WTC11 (cell line): ENCODE measurements at regions not wholly inside any gene's neighbourhood (a gene's known extent, or its start where the extent isn't known, plus 50 kb on each side); places are given as distances from the start of the nearest gene placed in this dataset.

ENCODE experiments used
- ATAC-seq: fragments of 200-7000 bp; cut with Tn5 transposase; 2 replicates; pipeline ENCODE4 v1.10.0; 2021; ENCODE audit warnings: mild to moderate bottlenecking, moderate library complexity
- CTCF ChIA-PET: fragments of 300-600 bp; sonication (Branson Sonifier 250); formaldehyde crosslinking; loops from one replicate; lab custom pipeline; 2021; ENCODE audit warnings: antibody characterized with exemption; lab: Charles Lee
- POLR2A ChIA-PET: fragments of 350-600 bp; sonication (Branson Sonifier 250); formaldehyde crosslinking; loops from one replicate; lab custom pipeline; 2021; ENCODE audit warnings: antibody characterized with exemption; lab: Charles Lee
- DNase-seq: peaks from one replicate; pipeline ENCODE4 v3.0.0; 2021; ENCODE audit warnings: low spot score
- H3K27ac Mint-ChIP-seq: 2 replicates; pipeline ENCODE4 v1.8.0; 2021; ENCODE audit warnings: mixed read lengths
- H3K27me3 Mint-ChIP-seq: 2 replicates; pipeline ENCODE4 v1.8.0; 2021; ENCODE audit warnings: low read depth, mild to moderate bottlenecking, moderate library complexity, mixed read lengths
- H3K36me3 Mint-ChIP-seq: 2 replicates; pipeline ENCODE4 v1.8.0; 2021; ENCODE audit warnings: mixed read lengths
- H3K4me1 Mint-ChIP-seq: 2 replicates; pipeline ENCODE4 v1.8.0; 2022; ENCODE audit warnings: mixed read lengths
- H3K4me3 Mint-ChIP-seq: 2 replicates; pipeline ENCODE4 v1.8.0; 2021; ENCODE audit warnings: mild to moderate bottlenecking, moderate library complexity, mixed read lengths
- H3K9me3 Mint-ChIP-seq: 2 replicates; pipeline ENCODE4 v1.8.0; 2021; ENCODE audit warnings: mixed read lengths
- ATF1 ChIP-seq: sonication (generic); formaldehyde crosslinking; IDR thresholded peaks from 2 replicates; pipeline ENCODE4 v1.8.1; 2023; ENCODE audit warnings: mild to moderate bottlenecking, moderate library complexity, missing genetic modification reagents
- CREB1 ChIP-seq: sonication (generic); formaldehyde crosslinking; IDR thresholded peaks from 2 replicates; pipeline ENCODE4 v1.8.0; 2023; ENCODE audit warnings: mild to moderate bottlenecking, missing genetic modification reagents
- ETV6 ChIP-seq: sonication (generic); formaldehyde crosslinking; IDR thresholded peaks from 2 replicates; pipeline ENCODE4 v1.8.1; 2022; ENCODE audit warnings: mild to moderate bottlenecking, missing genetic modification reagents
- FOXK1 ChIP-seq: sonication (generic); formaldehyde crosslinking; IDR thresholded peaks from 2 replicates; pipeline ENCODE4 v1.8.0; 2022; ENCODE audit warnings: mild to moderate bottlenecking, moderate library complexity, missing genetic modification reagents
- GTF2I ChIP-seq: fragments of 250-450 bp; sonication (Bioruptor Pico); conservative IDR thresholded peaks from 2 replicates; pipeline ENCODE4 v1.4.0; 2021; ENCODE audit warnings: mild to moderate bottlenecking
- MYBL2 ChIP-seq: sonication (generic); formaldehyde crosslinking; IDR thresholded peaks from 2 replicates; pipeline ENCODE4 v1.8.1; 2023; ENCODE audit warnings: mild to moderate bottlenecking, moderate library complexity, missing genetic modification reagents
- NR2C2 ChIP-seq: sonication (generic); formaldehyde crosslinking; IDR thresholded peaks from 2 replicates; pipeline ENCODE4 v1.8.0; 2022; ENCODE audit warnings: mild to moderate bottlenecking, missing genetic modification reagents
- RELA ChIP-seq: sonication (generic); formaldehyde crosslinking; IDR thresholded peaks from 2 replicates; pipeline ENCODE4 v1.8.1; 2022; ENCODE audit warnings: missing genetic modification reagents, mild to moderate bottlenecking, borderline replicate concordance
- SMAD4 ChIP-seq: sonication (generic); formaldehyde crosslinking; IDR thresholded peaks from 2 replicates; pipeline ENCODE4 v1.8.0; 2022; ENCODE audit warnings: mild to moderate bottlenecking, missing genetic modification reagents
- TCF7 ChIP-seq: sonication (generic); formaldehyde crosslinking; IDR thresholded peaks from 2 replicates; pipeline ENCODE4 v1.8.0; 2022; ENCODE audit warnings: mild to moderate bottlenecking, low read depth, missing genetic modification reagents, moderate library complexity
- TEAD4 ChIP-seq: sonication (generic); formaldehyde crosslinking; IDR thresholded peaks from 2 replicates; pipeline ENCODE4 v1.8.0; 2022; ENCODE audit warnings: mild to moderate bottlenecking, missing genetic modification reagents
- TP53 ChIP-seq: sonication (generic); formaldehyde crosslinking; IDR thresholded peaks from 2 replicates; pipeline ENCODE4 v1.8.1; 2023; ENCODE audit warnings: mild to moderate bottlenecking, missing genetic modification reagents
- ZNF121 ChIP-seq: sonication (generic); formaldehyde crosslinking; IDR thresholded peaks from 2 replicates; pipeline ENCODE4 v1.8.0; 2023; ENCODE audit warnings: missing genetic modification reagents
- ZNF263 ChIP-seq: sonication (generic); formaldehyde crosslinking; IDR thresholded peaks from 2 replicates; pipeline ENCODE4 v1.8.1; 2022; ENCODE audit warnings: low read depth, mild to moderate bottlenecking, moderate library complexity, missing genetic modification reagents
- ZNF317 ChIP-seq: sonication (generic); formaldehyde crosslinking; IDR thresholded peaks from 2 replicates; pipeline ENCODE4 v1.8.1; 2023; ENCODE audit warnings: low read depth, mild to moderate bottlenecking, moderate library complexity, missing genetic modification reagents, borderline replicate concordance
- ZNF396 ChIP-seq: fragments of 250-450 bp; sonication (Bioruptor Pico); IDR thresholded peaks from 2 replicates; pipeline ENCODE4 v1.8.0; 2021; ENCODE audit warnings: mild to moderate bottlenecking, moderate library complexity, borderline replicate concordance
- TF ChIP-seq, protein P1 (sequence below): sonication (generic); formaldehyde crosslinking; IDR thresholded peaks from 2 replicates; pipeline ENCODE4 v1.8.1; 2022; ENCODE audit warnings: missing genetic modification reagents, borderline replicate concordance
- TF ChIP-seq, protein P2 (sequence below): fragments of 250-450 bp; sonication (Bioruptor Pico); IDR thresholded peaks from 2 replicates; pipeline ENCODE4 v1.9.0; 2021; ENCODE audit warnings: mild to moderate bottlenecking
- TF ChIP-seq, protein P3 (sequence below): sonication (generic); formaldehyde crosslinking; conservative IDR thresholded peaks from 2 replicates; pipeline ENCODE4 v1.8.1; 2022; ENCODE audit warnings: mild to moderate bottlenecking, missing genetic modification reagents
- TF ChIP-seq, protein P4 (sequence below): sonication (generic); formaldehyde crosslinking; IDR thresholded peaks from 2 replicates; pipeline ENCODE4 v1.8.1; 2023; ENCODE audit warnings: mild to moderate bottlenecking, missing genetic modification reagents
- TF ChIP-seq, protein P5 (sequence below): sonication (generic); formaldehyde crosslinking; IDR thresholded peaks from 2 replicates; pipeline ENCODE4 v1.8.1; 2022; ENCODE audit warnings: mild to moderate bottlenecking, moderate library complexity, missing genetic modification reagents
- TF ChIP-seq, protein P6 (sequence below): fragments of 200-600 bp; IDR thresholded peaks from 2 replicates; pipeline ENCODE4 v1.8.0; 2022; ENCODE audit warnings: antibody characterized with exemption

DNA sequence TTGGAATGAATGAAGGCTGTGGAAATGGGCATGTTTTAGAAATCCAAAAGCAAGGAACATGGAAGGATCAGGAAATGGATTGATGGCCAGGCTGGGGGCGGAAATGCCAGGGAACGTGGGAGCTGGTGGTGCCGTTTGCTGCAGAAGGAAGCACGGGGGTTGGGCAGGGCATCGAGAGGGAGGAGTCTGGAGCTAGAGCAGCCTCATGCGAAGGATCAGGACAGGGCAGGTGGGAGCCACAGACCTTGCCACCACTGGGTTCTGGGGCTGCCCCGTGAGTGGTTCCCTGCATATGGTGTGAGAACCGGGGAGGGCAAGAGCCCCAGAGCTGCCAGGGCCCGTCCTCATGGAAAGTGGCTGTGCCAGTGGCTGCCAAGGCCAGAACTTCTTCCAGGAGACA, 193.8 kb upstream of the ZNF32 start:
- ChIA-PET POLR2A (no interaction called here), CTCF (interaction anchor here (1.2 to 1.6 kb wide), 2 partner anchors 153 to 156 kb away, joined by 3 read pairs; no protein-coding TSS in a partner anchor)
- TF ChIP-seq, protein P1, sequence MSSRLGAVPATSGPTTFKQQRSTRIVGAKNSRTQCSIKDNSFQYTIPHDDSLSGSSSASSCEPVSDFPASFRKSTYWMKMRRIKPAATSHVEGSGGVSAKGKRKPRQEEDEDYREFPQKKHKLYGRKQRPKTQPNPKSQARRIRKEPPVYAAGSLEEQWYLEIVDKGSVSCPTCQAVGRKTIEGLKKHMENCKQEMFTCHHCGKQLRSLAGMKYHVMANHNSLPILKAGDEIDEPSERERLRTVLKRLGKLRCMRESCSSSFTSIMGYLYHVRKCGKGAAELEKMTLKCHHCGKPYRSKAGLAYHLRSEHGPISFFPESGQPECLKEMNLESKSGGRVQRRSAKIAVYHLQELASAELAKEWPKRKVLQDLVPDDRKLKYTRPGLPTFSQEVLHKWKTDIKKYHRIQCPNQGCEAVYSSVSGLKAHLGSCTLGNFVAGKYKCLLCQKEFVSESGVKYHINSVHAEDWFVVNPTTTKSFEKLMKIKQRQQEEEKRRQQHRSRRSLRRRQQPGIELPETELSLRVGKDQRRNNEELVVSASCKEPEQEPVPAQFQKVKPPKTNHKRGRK (CRISPR knock-in tag): no peak
- TF ChIP-seq RELA (no peak), CREB1 (CRISPR knock-in tag) (no peak), ZNF263 (CRISPR knock-in tag) (no peak), TEAD4 (CRISPR knock-in tag) (no peak), TCF7 (CRISPR knock-in tag) (no peak), SMAD4 (no peak)
- TF ChIP-seq, protein P2, sequence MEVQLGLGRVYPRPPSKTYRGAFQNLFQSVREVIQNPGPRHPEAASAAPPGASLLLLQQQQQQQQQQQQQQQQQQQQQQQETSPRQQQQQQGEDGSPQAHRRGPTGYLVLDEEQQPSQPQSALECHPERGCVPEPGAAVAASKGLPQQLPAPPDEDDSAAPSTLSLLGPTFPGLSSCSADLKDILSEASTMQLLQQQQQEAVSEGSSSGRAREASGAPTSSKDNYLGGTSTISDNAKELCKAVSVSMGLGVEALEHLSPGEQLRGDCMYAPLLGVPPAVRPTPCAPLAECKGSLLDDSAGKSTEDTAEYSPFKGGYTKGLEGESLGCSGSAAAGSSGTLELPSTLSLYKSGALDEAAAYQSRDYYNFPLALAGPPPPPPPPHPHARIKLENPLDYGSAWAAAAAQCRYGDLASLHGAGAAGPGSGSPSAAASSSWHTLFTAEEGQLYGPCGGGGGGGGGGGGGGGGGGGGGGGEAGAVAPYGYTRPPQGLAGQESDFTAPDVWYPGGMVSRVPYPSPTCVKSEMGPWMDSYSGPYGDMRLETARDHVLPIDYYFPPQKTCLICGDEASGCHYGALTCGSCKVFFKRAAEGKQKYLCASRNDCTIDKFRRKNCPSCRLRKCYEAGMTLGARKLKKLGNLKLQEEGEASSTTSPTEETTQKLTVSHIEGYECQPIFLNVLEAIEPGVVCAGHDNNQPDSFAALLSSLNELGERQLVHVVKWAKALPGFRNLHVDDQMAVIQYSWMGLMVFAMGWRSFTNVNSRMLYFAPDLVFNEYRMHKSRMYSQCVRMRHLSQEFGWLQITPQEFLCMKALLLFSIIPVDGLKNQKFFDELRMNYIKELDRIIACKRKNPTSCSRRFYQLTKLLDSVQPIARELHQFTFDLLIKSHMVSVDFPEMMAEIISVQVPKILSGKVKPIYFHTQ: no peak
- peaks cover under 1% of the 10 kb centered on the region for H3K9me3 Mint-ChIP-seq
- ATAC-seq (peak; percentile 50), DNase-seq (no peak)
- no peak overlapping the region for H3K27ac Mint-ChIP-seq
- H3K4me3 Mint-ChIP-seq: no peak overlapping the region
- H3K4me1 Mint-ChIP-seq: peaks cover 22% of the 10 kb centered on the region
- H3K27me3 Mint-ChIP-seq: no peaks in the 10 kb centered on the region; the same call in 1 of the 2 replicates
- H3K36me3 Mint-ChIP-seq: no peaks in the 10 kb centered on the region

DNA sequence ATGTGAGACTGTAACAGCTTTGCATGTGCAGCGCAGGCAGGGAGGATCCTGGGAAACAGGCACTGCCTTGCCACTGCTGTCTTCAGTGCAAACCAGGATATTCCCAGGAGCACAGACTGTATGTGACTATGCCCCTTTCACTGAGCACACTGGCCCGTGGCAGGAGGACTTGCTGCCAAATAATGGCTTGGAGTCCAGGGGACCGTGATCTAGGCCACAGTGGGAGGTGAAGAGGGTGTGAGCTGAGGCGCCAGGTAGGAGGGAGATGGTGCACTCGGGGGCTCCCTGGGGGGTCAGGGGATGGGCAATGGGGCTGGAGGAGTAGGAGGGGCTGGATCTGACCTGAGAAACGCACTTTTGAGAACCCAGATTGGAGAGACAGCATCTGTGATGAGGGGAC, 193.4 kb upstream of the ZNF32 start:
- TF ChIP-seq TP53 (CRISPR knock-in tag) (no peak), NR2C2 (CRISPR knock-in tag) (no peak), GTF2I (CRISPR knock-in tag) (no peak), FOXK1 (CRISPR knock-in tag) (no peak), ATF1 (CRISPR knock-in tag) (no peak), ZNF317 (no peak), ZNF121 (CRISPR knock-in tag) (no peak), ZNF396 (no peak), MYBL2 (no peak), ETV6 (no peak)
- TF ChIP-seq, protein P3, sequence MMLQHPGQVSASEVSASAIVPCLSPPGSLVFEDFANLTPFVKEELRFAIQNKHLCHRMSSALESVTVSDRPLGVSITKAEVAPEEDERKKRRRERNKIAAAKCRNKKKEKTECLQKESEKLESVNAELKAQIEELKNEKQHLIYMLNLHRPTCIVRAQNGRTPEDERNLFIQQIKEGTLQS (CRISPR knock-in tag): no peak
- TF ChIP-seq, protein P4, sequence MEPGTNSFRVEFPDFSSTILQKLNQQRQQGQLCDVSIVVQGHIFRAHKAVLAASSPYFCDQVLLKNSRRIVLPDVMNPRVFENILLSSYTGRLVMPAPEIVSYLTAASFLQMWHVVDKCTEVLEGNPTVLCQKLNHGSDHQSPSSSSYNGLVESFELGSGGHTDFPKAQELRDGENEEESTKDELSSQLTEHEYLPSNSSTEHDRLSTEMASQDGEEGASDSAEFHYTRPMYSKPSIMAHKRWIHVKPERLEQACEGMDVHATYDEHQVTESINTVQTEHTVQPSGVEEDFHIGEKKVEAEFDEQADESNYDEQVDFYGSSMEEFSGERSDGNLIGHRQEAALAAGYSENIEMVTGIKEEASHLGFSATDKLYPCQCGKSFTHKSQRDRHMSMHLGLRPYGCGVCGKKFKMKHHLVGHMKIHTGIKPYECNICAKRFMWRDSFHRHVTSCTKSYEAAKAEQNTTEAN (CRISPR knock-in tag): no peak
- TF ChIP-seq, protein P5, sequence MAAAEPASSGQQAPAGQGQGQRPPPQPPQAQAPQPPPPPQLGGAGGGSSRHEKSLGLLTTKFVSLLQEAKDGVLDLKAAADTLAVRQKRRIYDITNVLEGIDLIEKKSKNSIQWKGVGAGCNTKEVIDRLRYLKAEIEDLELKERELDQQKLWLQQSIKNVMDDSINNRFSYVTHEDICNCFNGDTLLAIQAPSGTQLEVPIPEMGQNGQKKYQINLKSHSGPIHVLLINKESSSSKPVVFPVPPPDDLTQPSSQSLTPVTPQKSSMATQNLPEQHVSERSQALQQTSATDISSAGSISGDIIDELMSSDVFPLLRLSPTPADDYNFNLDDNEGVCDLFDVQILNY: no peak
- TF ChIP-seq, protein P6, sequence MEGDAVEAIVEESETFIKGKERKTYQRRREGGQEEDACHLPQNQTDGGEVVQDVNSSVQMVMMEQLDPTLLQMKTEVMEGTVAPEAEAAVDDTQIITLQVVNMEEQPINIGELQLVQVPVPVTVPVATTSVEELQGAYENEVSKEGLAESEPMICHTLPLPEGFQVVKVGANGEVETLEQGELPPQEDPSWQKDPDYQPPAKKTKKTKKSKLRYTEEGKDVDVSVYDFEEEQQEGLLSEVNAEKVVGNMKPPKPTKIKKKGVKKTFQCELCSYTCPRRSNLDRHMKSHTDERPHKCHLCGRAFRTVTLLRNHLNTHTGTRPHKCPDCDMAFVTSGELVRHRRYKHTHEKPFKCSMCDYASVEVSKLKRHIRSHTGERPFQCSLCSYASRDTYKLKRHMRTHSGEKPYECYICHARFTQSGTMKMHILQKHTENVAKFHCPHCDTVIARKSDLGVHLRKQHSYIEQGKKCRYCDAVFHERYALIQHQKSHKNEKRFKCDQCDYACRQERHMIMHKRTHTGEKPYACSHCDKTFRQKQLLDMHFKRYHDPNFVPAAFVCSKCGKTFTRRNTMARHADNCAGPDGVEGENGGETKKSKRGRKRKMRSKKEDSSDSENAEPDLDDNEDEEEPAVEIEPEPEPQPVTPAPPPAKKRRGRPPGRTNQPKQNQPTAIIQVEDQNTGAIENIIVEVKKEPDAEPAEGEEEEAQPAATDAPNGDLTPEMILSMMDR: no peak
- Mint-ChIP-seq H3K4me1 (peaks cover 22% of the 10 kb centered on the region), H3K9me3 (peaks cover 5% of the 10 kb centered on the region), H3K36me3 (no peaks in the 10 kb centered on the region), H3K4me3 (no peak overlapping the region), H3K27ac (no peak overlapping the region), H3K27me3 (no peaks in the 10 kb centered on the region; the same call in 1 of the 2 replicates)
- POLR2A ChIA-PET: interaction anchor here (0.6 kb wide), 1 partner anchor 106 kb away, joined by 3 read pairs; no protein-coding TSS in a partner anchor
- no peak for ATAC-seq
- DNase-seq: no peak
- CTCF ChIA-PET: no interaction called here
